ENCODE measurements at regions not wholly inside any gene's neighbourhood (a gene's known extent, or its start where the extent isn't known, plus 50 kb on each side); places are given as distances from the start of the nearest gene placed in this dataset.

GRCh38 chr4:138772366-138772765 lies 243.2 kb upstream of the NOCT start:
- no peak overlapping the region for H3K4me2 ChIP-seq (ENCODE audit: insufficient read depth, low read length)
- TF ChIP-seq, protein P1, sequence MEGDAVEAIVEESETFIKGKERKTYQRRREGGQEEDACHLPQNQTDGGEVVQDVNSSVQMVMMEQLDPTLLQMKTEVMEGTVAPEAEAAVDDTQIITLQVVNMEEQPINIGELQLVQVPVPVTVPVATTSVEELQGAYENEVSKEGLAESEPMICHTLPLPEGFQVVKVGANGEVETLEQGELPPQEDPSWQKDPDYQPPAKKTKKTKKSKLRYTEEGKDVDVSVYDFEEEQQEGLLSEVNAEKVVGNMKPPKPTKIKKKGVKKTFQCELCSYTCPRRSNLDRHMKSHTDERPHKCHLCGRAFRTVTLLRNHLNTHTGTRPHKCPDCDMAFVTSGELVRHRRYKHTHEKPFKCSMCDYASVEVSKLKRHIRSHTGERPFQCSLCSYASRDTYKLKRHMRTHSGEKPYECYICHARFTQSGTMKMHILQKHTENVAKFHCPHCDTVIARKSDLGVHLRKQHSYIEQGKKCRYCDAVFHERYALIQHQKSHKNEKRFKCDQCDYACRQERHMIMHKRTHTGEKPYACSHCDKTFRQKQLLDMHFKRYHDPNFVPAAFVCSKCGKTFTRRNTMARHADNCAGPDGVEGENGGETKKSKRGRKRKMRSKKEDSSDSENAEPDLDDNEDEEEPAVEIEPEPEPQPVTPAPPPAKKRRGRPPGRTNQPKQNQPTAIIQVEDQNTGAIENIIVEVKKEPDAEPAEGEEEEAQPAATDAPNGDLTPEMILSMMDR (IDR thresholded peaks at IDR 0.05; ENCODE audit: extremely low read depth, low read depth, low read length), result no peak
- peaks cover 3% of the 10 kb centered on the region for H3K27me3 ChIP-seq (ENCODE audit: insufficient read depth, low read length)
- no peaks in the 10 kb centered on the region for H3K4me1 ChIP-seq (ENCODE audit: insufficient read depth, low read length)
- no peaks in the 10 kb centered on the region for H3K36me3 ChIP-seq (ENCODE audit: insufficient read depth, low read length)
- no peaks in the 10 kb centered on the region for H3K79me2 ChIP-seq (ENCODE audit: insufficient read depth, low read length)
- no peak overlapping the region for H3K4me3 ChIP-seq (ENCODE audit: insufficient read depth, low read length)
- no peak overlapping the region for H2AFZ ChIP-seq (ENCODE audit: low read length)
- H3K9me3 ChIP-seq (ENCODE audit: low read depth, low read length), result no peaks in the 10 kb centered on the region
- DNase-seq (ENCODE audit: insufficient read length, low spot score, missing footprints), result no peak
- H3K27ac ChIP-seq (ENCODE audit: low read depth, low read length), result no peak overlapping the region
- H4K20me1 ChIP-seq (ENCODE audit: insufficient read depth, low read length), result no peaks in the 10 kb centered on the region

GRCh38 chr4:138770818-138771217 lies 244.8 kb upstream of the NOCT start:
- no peaks in the 10 kb centered on the region for H3K9me3 ChIP-seq (ENCODE audit: low read depth, low read length)
- H3K4me1 ChIP-seq (ENCODE audit: insufficient read depth, low read length), result no peaks in the 10 kb centered on the region
- no peak overlapping the region for H3K4me2 ChIP-seq (ENCODE audit: insufficient read depth, low read length)
- no peaks in the 10 kb centered on the region for H3K36me3 ChIP-seq (ENCODE audit: insufficient read depth, low read length)
- DNase-seq (ENCODE audit: insufficient read length, low spot score, missing footprints), result no peak
- TF ChIP-seq, protein P1 (IDR thresholded peaks at IDR 0.05; ENCODE audit: extremely low read depth, low read depth, low read length), result no peak
- no peaks in the 10 kb centered on the region for H4K20me1 ChIP-seq (ENCODE audit: insufficient read depth, low read length)
- H3K27me3 ChIP-seq (ENCODE audit: insufficient read depth, low read length), result peaks cover 3% of the 10 kb centered on the region
- no peak overlapping the region for H3K4me3 ChIP-seq (ENCODE audit: insufficient read depth, low read length)
- H2AFZ ChIP-seq (ENCODE audit: low read length), result no peak overlapping the region
- no peak overlapping the region for H3K27ac ChIP-seq (ENCODE audit: low read depth, low read length)
- H3K79me2 ChIP-seq (ENCODE audit: insufficient read depth, low read length), result no peaks in the 10 kb centered on the region

GRCh38 chr4:138766332-138766731 lies 249.2 kb upstream of the NOCT start:
- H3K36me3 ChIP-seq (ENCODE audit: insufficient read depth, low read length), result no peaks in the 10 kb centered on the region
- no peaks in the 10 kb centered on the region for H3K79me2 ChIP-seq (ENCODE audit: insufficient read depth, low read length)
- H3K9me3 ChIP-seq (ENCODE audit: low read depth, low read length), result no peaks in the 10 kb centered on the region
- DNase-seq (ENCODE audit: insufficient read length, low spot score, missing footprints), result no peak
- no peak overlapping the region for H2AFZ ChIP-seq (ENCODE audit: low read length)
- TF ChIP-seq, protein P1 (IDR thresholded peaks at IDR 0.05; ENCODE audit: extremely low read depth, low read depth, low read length), result no peak
- no peaks in the 10 kb centered on the region for H3K27me3 ChIP-seq (ENCODE audit: insufficient read depth, low read length)
- H3K4me3 ChIP-seq (ENCODE audit: insufficient read depth, low read length), result no peak overlapping the region
- H3K27ac ChIP-seq (ENCODE audit: low read depth, low read length), result no peak overlapping the region
- H3K4me1 ChIP-seq (ENCODE audit: insufficient read depth, low read length), result no peaks in the 10 kb centered on the region
- H3K4me2 ChIP-seq (ENCODE audit: insufficient read depth, low read length), result no peak overlapping the region
- H4K20me1 ChIP-seq (ENCODE audit: insufficient read depth, low read length), result no peaks in the 10 kb centered on the region

- no peak overlapping the region for H3K4me3 ChIP-seq (ENCODE audit: insufficient read depth, low read length)
- no peak overlapping the region for H3K27ac ChIP-seq (ENCODE audit: low read depth, low read length)
- no peak for DNase-seq (ENCODE audit: insufficient read length, low spot score, missing footprints)
- no peaks in the 10 kb centered on the region for H4K20me1 ChIP-seq (ENCODE audit: insufficient read depth, low read length)
- H3K79me2 ChIP-seq (ENCODE audit: insufficient read depth, low read length), result no peaks in the 10 kb centered on the region
- no peaks in the 10 kb centered on the region for H3K27me3 ChIP-seq (ENCODE audit: insufficient read depth, low read length)
- H3K9me3 ChIP-seq (ENCODE audit: low read depth, low read length), result no peaks in the 10 kb centered on the region
- TF ChIP-seq, protein P1 (IDR thresholded peaks at IDR 0.05; ENCODE audit: extremely low read depth, low read depth, low read length), result no peak
- no peaks in the 10 kb centered on the region for H3K4me1 ChIP-seq (ENCODE audit: insufficient read depth, low read length)
- H2AFZ ChIP-seq (ENCODE audit: low read length), result no peak overlapping the region
- H3K36me3 ChIP-seq (ENCODE audit: insufficient read depth, low read length), result no peaks in the 10 kb centered on the region
- no peak overlapping the region for H3K4me2 ChIP-seq (ENCODE audit: insufficient read depth, low read length)
Measured at GRCh38 chr4:138765442-138765841, 250.1 kb upstream of the NOCT start.
